Suprapubic skin (tissue), 4 donors: ENCODE measurements at regions not wholly inside any gene's neighbourhood (a gene's known extent, or its start where the extent isn't known, plus 50 kb on each side); places are given as distances from the start of the nearest gene placed in this dataset.

Experiments
- DNase-seq, 2 donors: peaks; one replicate each; pipeline ENCODE4 v3.0.0-alpha.2; 2019; ENCODE audit warnings: low spot score in 2 of 2
- H3K27ac ChIP-seq: fragments of 200-600 bp; sonication (generic); one replicate; pipeline ENCODE4 v1.5.1; 2019
- H3K27me3 ChIP-seq: fragments of 200-600 bp; sonication (generic); one replicate; pipeline ENCODE4 v1.5.1; 2019
- H3K36me3 ChIP-seq: fragments of 200-600 bp; sonication (generic); one replicate; pipeline ENCODE4 v1.5.1; 2019
- H3K4me1 ChIP-seq: fragments of 200-600 bp; sonication (generic); one replicate; pipeline ENCODE4 v1.5.1; 2019
- H3K4me3 ChIP-seq: fragments of 200-600 bp; sonication (generic); one replicate; pipeline ENCODE4 v1.5.1; 2019; ENCODE audit warnings: mild to moderate bottlenecking
- H3K9me3 ChIP-seq: fragments of 200-600 bp; sonication (generic); one replicate; pipeline ENCODE4 v1.5.1; 2019
- CTCF ChIP-seq, 2 donors: fragments of 200-600 bp in 1 of 2; fragments of 450-650 bp in 1 of 2; sonication (generic) in 1 of 2; IDR thresholded peaks; one replicate each; pipeline ENCODE4 v1.5.1; 2016 to 2019; ENCODE audit warnings: antibody characterized with exemption in 2 of 2, mild to moderate bottlenecking in 1 of 2, moderate library complexity in 1 of 2
- EP300 ChIP-seq: sonication (generic); formaldehyde crosslinking; IDR thresholded peaks from one replicate; pipeline ENCODE4 v1.6.1; 2017; ENCODE audit warnings: antibody characterized with exemption
- POLR2A ChIP-seq, 2 donors: fragments of 450-650 bp; IDR thresholded peaks; one replicate each; pipeline ENCODE4 v1.6.1; 2017; ENCODE audit warnings: antibody characterized with exemption in 2 of 2, mild to moderate bottlenecking in 2 of 2, moderate library complexity in 2 of 2
- POLR2AphosphoS5 ChIP-seq, 3 donors: sonication (generic); formaldehyde crosslinking; IDR thresholded peaks; one replicate each; pipeline ENCODE4 v1.6.1; 2017; ENCODE audit warnings: antibody characterized with exemption in 3 of 3
- WGBS: methylation state at CpG from one replicate; pipeline ENCODE4 v1.1.5; 2018; 5-methylcytosine and 5-hydroxymethylcytosine counted together

- 48% methylated on average over 2 of the region's 2 CpGs for WGBS
Observed at GRCh38 chr11:37124384-37124783, 526.3 kb upstream of the RAG2 start.

GRCh38 chr11:37115963-37116362, 517.9 kb upstream of the RAG2 start:
- Histone ChIP-seq H3K4me3 (no peak overlapping the region), H3K36me3 (no peaks in the 10 kb centered on the region), H3K27me3 (no peaks in the 10 kb centered on the region), H3K9me3 (no peaks in the 10 kb centered on the region), H3K27ac (no peak overlapping the region), H3K4me1 (no peaks in the 10 kb centered on the region)
- no peak for DNase-seq
- no peak for TF ChIP-seq POLR2A (IDR thresholded peaks at IDR 0.05)
- TF ChIP-seq EP300, result no peak
- TF ChIP-seq POLR2AphosphoS5 (IDR thresholded peaks at IDR 0.05), result no peak
- TF ChIP-seq CTCF (IDR thresholded peaks at IDR 0.05), result no peak

More at GRCh38 chr11:37124384-37124783, 526.3 kb upstream of the RAG2 start:
- DNase-seq, result no peak
- TF ChIP-seq EP300, result no peak
- TF ChIP-seq POLR2AphosphoS5 (IDR thresholded peaks at IDR 0.05), result no peak
- no peak for TF ChIP-seq CTCF (IDR thresholded peaks at IDR 0.05)
- TF ChIP-seq POLR2A (IDR thresholded peaks at IDR 0.05), result no peak
- H3K4me3 ChIP-seq, result no peak overlapping the region
- no peak overlapping the region for H3K27ac ChIP-seq
- no peaks in the 10 kb centered on the region for H3K36me3 ChIP-seq
- H3K27me3 ChIP-seq, result no peaks in the 10 kb centered on the region
- H3K9me3 ChIP-seq, result no peaks in the 10 kb centered on the region
- no peaks in the 10 kb centered on the region for H3K4me1 ChIP-seq

- H3K27ac ChIP-seq, result no peak overlapping the region
- WGBS, result 49% methylated on average over 4 of the region's 4 CpGs
- no peak overlapping the region for H3K4me3 ChIP-seq
- H3K9me3 ChIP-seq, result no peaks in the 10 kb centered on the region
- H3K4me1 ChIP-seq, result no peaks in the 10 kb centered on the region
- no peak for DNase-seq
- H3K36me3 ChIP-seq, result no peaks in the 10 kb centered on the region
- H3K27me3 ChIP-seq, result no peaks in the 10 kb centered on the region
- TF ChIP-seq EP300, result no peak
- no peak for TF ChIP-seq CTCF (IDR thresholded peaks at IDR 0.05)
- TF ChIP-seq POLR2A (IDR thresholded peaks at IDR 0.05), result no peak
- TF ChIP-seq POLR2AphosphoS5 (IDR thresholded peaks at IDR 0.05), result no peak
Observed at GRCh38 chr11:37110385-37110784, 512.3 kb upstream of the RAG2 start.

GRCh38 chr11:37109286-37109585, 511.2 kb upstream of the RAG2 start:
- Histone ChIP-seq H3K27ac (no peak overlapping the region), H3K9me3 (no peaks in the 10 kb centered on the region), H3K27me3 (no peaks in the 10 kb centered on the region), H3K4me1 (no peaks in the 10 kb centered on the region), H3K36me3 (no peaks in the 10 kb centered on the region), H3K4me3 (no peak overlapping the region)
- TF ChIP-seq POLR2A (IDR thresholded peaks at IDR 0.05) (no peak), CTCF (IDR thresholded peaks at IDR 0.05) (no peak)
- DNase-seq, result no peak

GRCh38 chr11:37108436-37109285, 510.6 kb upstream of the RAG2 start:
- H3K27me3 ChIP-seq, result no peaks in the 10 kb centered on the region
- H3K36me3 ChIP-seq, result no peaks in the 10 kb centered on the region
- H3K9me3 ChIP-seq, result no peaks in the 10 kb centered on the region
- WGBS, result 36% methylated on average over 6 of the region's 6 CpGs
- TF ChIP-seq POLR2A (IDR thresholded peaks at IDR 0.05) (no peak), EP300 (no peak), POLR2AphosphoS5 (IDR thresholded peaks at IDR 0.05) (no peak), CTCF (IDR thresholded peaks at IDR 0.05) (no peak)
- H3K4me1 ChIP-seq, result no peaks in the 10 kb centered on the region
- no peak overlapping the region for H3K4me3 ChIP-seq
- DNase-seq, result no peak
- H3K27ac ChIP-seq, result no peak overlapping the region
